GM18508 (cell line): ENCODE measurements at regions not wholly inside any gene's neighbourhood (a gene's known extent, or its start where the extent isn't known, plus 50 kb on each side); places are given as distances from the start of the nearest gene placed in this dataset.
"Not testable (repeated sequence)": the region's sequence is repeated elsewhere in the genome, so short reads cannot be mapped to it uniquely, and the experiment has no call there.

ENCODE experiments used
- ATAC-seq: cut with Tn5 transposase; IDR thresholded peaks from one replicate; pipeline ENCODE4 v1.9.1; 2021; ENCODE audit warnings: moderate number of reproducible peaks; ENCODE audit not compliant: insufficient read depth, unreplicated experiment

DNA sequence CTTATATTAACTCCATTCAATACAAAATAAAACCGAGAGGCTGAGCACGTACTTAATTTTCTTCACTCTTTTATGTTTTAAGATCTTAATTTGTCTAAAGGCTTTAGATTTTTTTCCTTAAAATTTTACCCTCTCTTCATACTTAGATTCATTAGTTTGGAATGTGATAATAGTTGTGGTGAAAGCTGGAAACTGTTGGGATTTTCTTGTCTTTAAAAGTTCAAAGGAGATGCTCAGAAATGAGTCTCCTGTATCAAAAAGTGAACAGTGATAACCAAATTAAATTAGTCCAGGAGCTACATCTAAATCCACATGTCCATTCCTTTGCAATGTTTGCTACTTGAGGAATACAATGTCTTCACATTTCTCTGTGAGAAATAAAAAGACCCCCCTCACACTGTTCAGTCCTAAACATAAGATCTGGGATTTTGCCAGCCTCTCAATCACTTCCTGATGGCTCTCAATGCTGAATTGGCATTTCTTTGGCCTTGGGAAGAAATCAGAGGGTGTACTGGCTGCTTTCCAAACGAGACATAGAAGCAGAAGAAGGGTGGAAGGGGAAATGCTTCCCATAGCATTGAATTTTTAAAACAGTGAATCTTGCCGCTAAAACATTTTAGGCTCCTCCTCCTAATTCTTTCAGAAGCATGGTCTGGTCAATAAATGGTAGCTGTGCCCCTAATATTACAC lies 245.0 kb downstream of the SHOX2 start:
- ATAC-seq = no peak

DNA sequence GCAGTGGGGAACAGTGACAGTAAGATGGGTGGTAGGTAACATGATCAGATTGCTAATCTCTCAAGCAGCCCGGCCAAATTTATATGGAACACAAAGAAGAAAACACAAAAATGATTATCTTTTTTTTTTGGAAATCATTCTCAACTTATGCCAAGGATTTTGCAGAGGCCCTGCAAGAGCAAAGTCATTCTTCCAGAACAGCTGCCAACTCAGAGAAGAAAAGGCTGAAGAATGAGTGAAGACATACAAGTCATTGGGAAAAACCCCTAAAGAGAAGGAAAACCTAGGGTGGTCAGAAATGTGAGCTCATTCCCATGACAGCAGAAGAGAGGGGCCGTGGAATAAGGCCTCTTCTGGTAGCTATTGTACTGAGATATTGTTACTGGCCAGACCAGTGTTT lies 246.7 kb downstream of the SHOX2 start:
- ATAC-seq = no peak

DNA sequence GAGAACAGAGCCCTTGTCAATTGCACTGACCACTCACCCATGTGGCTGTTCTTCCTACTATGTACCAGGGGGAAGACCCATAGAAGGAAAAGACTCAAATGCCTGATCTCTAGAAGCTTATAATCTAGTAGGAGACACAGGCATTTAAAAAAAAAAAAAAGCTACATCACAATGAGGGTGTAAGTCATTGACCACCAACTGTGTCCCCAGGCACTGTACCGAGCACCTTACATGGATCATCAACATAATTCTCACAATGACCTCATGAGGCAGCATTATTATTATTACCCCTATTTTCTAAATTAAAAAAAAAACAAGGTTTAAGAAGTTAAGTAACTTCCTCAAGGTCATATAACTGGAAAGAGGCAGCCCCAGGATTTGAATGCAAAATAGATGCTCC lies 247.4 kb downstream of the SHOX2 start:
- ATAC-seq = no peak

DNA sequence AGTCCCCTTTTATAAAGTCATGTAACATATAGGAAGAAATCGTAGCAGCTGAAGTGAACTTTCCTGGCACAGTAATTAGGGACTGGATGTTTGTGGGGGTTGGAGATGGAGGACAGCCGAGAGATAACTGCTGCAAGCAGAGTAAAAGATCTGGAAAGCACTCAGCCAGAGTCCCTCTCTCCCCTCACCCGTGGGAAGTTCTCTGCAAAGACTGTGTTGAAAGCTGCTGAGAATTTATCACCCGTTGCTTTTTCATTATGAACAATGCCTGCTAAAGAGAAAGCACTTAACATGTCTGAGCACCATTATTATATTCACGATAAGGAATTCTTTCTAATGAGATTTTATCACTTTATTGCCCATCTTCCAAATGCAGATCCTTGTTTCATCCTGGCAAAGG lies 248.8 kb downstream of the SHOX2 start:
- ATAC-seq = no peak

DNA sequence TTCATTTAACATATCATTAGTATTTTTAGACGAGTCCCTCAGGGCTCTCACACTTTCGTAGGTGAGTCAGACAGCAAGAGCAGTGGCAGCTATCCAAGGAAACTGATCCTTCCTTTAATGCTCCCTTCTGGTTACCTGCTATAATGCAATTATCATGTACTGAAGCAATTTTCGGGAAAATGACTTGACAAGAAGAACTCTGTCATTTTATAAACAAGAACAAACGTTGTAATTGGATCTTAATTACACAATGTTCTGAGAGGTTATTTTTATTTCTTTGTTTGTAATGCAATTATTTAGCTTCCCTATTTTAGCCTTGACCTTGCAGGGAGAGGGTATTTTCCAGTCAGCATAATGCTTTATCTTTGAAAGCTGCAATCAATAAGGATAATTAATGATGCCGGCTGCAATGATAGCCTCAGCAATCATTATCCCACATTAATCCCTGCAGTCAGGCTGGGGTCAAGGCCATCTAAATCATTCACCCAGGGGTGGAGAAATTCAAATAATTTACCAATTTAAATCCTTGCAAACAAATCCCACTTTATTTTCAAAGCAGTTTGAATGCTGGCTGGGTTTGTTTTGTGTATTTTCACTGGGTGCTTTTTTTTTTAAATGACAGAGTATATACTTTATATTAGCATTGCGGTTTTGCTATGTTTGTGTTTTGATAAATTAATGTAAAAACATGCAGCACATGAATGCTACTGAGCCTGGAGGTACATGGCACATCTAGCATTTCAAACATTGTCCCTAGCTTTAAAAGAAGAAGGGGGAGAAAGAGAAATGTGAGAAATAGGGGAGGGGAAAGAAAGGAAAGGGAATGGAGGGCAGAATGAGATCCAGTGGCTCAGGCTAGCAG lies 249.9 kb downstream of the SHOX2 start:
- no peak for ATAC-seq

DNA sequence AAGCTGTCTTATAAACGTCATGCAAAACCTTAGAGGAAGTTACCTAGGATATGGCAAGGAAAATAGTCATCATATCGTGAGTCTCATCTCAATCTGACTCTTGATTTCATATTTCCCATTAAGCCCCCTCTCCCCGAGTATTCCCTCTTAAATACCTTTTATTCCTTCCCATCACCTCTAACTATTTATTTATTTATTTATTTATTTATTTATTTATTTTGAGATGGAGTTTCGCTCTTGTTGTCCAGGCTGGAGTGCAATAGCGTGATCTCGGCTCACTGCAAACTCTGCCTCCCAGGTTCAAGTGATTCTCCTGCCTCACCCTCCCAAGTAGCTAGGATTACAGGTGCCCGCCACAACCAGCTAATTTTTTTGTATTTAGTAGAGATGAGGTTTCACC lies 260.4 kb downstream of the SHOX2 start:
- ATAC-seq = not testable (repeated sequence)

DNA sequence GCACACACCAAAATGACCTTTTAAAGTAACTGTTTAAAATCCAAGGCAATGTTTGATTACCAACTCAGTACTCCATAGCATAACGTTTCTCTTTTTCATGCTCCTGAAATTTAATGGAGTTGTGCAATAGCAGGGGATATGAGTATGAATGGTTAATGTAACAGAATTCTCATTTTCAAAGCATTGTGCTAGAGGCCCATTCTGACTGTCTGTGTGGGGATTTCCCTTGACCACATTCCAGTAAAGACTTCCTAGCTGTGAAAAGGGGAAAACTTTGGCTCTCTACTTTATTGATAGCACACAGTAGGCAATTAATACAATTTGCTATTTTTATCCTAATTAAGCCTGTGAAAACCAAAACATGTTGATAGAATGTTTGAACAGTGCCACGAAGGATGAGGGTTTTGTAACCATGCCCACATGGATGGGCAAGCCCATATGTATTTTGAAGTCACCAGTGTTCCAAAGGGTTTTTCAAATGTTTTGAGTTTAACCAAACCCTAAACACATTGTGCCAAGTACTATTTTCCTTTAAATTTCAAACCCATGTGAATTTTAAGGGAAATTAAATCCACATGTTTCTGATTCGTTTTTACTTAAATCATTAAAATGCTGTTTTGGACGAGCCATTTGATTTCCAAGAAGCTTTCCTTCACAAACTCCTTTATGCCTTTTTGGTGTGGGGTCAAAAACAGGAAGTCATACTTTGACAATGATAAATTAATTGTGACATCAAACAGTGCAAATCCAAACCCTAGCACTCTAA lies 261.2 kb downstream of the SHOX2 start:
- no peak for ATAC-seq

DNA sequence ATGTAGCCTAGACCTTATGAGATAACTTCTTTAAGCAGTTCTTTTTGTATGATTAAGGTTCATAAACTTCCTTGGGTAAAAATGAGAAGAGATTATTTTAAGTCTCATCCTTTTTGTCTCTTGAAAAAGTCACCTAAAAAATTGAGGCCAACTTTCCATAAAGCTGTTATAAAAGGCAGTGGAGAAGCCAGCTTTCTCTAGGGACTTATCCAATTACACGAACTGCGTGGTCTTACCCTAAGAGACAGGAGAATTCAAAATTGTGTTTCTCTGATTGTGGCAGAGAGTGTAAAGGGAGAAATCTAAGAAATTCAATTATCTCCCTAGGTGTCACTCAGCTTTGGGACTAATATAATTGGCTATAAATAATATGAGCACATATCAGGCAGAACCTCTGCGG lies 262.0 kb downstream of the SHOX2 start:
- no peak for ATAC-seq

DNA sequence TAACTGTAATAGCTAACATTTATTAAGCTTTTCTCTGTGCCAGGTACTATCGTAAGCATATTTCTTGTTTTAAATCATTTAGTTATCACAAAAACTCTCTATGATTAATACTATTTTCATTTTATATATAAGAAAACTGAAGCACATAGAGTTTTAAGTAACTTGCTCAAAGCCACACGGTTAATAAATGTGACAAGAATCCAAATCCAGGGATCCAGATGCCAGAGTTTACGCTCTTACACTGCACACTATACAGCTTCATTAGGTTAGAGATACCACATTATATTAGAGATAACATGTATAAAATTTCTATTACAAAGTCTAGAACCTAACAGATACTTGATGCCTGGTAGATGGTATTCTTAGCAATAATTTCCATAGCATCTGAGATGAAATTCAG lies 265.2 kb downstream of the SHOX2 start:
- ATAC-seq = no peak

DNA sequence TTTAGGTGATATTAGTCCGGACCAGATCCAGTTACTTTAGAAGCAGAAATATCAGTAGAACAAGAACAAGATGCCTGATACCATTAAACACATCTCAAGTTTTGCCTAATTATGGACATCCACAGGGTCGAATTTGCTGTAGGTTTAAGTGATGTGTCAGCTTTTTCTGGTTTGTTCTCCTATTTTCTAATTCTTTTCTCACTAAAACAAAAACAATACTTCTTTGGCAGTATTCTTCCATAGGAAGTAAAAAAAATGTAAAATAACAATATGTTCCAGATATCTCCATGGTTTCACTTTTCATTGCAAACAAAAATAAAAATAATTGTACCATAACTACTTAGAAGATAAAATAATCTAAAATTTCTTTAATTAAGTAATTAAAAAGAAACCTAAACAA lies 265.7 kb downstream of the SHOX2 start:
- no peak for ATAC-seq

DNA sequence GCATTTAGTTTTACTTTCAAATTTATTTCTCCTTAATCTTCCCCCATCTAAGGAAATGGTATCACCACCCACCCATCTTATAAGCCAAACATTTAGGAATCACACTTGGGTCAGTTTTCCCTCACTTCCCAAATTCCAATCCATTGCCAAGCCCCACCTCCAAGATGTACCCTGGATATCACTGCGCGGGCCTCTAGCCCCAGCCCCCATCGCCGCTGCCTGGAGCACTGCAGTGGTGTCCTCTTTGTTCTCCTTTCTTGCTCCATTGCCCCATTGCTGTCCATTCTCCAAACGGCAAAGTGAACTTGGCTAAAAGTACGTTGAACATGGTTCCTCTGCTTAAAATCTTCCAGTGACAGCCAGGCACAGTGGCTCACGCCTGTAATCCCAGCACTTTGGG lies 267.8 kb downstream of the SHOX2 start:
- no peak for ATAC-seq

DNA sequence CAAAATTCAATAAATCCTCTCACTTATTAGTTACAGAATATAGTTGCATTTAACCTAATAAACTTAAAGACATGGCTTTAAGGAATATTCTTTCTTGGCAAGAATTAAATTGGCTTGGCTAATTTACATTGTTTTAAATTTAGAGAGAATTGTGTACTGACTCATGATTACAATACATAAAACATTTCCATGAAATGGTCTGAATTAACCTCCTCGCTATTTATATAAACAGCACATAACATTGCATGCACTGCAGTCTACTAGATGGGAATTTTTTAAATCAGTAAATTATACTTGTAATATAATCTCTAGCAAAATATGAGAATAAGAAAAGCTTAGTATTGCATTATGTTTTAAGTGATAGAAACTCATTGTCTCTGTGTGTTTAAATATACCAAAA lies 268.9 kb downstream of the SHOX2 start:
- no peak for ATAC-seq

DNA sequence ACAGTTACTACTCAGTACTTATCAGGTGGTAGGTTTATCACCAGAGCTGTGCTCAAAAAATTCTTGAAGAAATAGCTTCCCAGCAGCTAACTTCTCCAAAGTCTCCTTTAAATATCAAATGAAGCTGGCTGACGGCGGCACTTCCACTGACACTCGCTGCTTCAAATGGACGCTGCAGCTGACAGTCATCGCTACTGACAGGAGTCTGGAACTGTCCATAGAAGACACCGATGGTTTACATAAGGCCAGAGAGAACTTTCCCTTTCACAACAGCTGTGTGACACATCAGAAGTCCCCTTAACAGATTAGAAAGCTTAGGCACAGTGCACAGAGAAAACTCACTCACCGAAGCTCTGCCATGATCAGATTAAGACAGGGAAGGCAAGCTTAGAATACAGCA lies 270.2 kb downstream of the SHOX2 start:
- ATAC-seq = no peak

DNA sequence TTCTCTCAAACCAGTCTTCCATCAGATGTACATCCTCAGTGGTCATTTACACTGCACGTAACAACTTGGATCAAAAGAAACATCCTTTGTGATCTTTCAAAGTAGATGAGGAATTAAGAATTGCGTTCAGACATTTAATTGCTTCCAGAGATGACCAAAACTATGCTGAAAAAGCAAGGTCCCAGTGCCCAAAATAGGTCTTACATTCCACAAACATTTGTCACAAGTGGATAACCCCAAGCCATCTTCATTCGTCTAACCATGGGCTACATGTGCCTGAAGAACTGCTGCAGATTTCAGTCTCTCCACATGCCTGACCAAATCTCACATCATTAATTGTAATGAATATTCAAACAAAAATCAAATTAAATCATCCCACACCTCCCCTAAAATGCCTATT lies 273.6 kb downstream of the SHOX2 start:
- ATAC-seq = no peak

DNA sequence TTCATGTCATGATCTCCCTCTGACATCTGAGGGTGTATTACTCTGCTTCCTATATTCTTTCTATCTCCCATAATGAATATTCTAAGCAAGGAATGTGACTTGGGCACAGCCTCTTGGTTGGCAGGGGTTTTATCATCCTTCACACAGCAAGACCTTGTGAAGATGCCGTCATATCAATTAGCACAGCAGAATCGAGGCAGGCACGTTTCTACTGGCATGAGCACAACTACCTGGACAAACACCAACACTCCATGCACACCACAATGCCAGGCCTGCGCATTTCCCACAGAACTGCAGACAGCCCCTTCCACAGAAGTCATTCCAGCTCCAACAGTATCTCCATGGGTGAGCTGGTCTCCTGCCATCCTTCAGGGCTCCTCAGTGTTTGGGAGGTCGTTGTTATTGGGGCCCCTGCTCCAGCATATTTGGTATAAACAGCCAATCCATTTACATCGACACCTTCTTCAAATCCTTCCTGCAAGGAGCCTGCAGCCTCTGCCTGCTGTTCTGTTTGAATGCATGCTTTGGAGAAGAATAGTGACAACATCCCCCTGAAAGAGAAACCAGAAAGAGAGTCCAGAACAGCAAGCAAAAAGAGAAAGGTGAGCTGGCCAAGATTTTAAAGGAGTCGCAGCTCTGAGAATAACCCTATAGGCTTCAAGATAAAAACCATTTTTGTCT lies 275.5 kb downstream of the SHOX2 start:
- ATAC-seq = no peak

DNA sequence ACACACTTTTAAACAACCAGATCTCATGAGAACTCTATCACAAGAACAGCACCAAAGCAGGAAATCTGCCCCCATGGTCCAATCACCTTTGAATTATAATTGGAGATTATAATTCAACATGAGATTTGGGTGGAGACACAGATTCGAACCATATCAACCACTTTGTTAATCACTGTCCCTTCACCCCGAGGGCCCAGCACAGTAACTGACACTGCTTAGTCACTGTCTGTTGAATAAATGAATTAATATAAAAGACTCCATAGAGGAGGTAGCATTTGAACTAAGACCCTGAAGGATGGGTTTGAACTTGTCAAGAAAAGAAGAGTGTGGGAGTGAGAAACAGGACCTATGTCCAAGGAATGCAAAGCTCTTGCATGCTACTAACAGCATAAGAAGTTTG lies 276.4 kb downstream of the SHOX2 start:
- ATAC-seq = no peak

DNA sequence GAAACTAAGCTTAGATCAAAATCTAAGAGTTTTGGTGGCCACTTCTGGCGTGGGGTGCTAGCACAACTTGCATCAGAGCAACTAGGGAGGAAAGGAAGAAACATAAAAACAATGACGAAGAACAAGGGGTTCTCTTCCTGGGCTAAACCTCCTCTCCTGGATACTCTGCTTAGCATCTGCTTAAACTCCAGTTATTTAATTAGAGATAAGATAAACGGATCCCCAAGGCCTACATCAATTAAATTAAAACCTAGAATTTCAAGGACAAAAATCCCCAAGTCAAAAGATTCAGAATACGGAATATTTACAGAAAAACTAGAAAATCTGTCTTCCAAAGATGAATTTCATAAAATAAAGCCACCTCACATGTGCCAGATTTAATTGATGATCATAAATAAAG lies 281.9 kb downstream of the SHOX2 start:
- no peak for ATAC-seq

DNA sequence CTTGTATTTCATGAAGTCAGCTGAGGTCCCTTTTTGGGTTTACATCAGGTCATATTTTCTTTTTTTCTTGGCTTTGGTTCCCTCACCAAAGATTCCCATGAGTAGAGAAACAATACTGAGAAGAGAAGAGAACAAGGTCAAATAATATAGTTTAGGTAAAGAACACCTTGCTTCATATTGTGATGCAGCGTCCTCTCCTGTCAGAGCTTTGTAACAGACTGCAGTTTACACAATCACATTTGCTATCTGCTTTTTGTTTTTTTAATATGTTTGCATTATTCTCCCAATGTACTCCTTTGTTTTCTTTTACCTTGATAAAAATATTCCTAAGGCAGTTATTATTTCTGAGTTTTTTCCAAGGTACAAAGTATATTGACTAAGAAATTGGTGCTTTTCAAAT lies 283.2 kb downstream of the SHOX2 start:
- ATAC-seq = no peak

DNA sequence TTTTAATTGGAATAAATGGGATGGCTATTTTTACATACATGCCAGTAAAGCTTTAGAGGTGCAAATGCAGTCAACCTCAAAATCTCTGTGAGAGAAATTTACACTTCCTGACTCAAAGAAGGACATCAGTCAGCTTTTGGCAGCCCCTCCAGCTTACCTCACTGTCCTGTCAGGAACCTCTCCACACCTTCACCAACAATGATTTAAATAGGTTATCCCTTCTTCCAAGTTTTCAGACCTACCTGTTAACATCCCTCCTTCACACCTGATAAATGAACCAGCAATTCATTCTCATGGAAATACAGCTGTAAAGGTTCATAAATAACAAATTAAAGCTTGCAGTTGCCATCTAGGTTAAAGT lies 286.1 kb downstream of the SHOX2 start:
- ATAC-seq = no peak

DNA sequence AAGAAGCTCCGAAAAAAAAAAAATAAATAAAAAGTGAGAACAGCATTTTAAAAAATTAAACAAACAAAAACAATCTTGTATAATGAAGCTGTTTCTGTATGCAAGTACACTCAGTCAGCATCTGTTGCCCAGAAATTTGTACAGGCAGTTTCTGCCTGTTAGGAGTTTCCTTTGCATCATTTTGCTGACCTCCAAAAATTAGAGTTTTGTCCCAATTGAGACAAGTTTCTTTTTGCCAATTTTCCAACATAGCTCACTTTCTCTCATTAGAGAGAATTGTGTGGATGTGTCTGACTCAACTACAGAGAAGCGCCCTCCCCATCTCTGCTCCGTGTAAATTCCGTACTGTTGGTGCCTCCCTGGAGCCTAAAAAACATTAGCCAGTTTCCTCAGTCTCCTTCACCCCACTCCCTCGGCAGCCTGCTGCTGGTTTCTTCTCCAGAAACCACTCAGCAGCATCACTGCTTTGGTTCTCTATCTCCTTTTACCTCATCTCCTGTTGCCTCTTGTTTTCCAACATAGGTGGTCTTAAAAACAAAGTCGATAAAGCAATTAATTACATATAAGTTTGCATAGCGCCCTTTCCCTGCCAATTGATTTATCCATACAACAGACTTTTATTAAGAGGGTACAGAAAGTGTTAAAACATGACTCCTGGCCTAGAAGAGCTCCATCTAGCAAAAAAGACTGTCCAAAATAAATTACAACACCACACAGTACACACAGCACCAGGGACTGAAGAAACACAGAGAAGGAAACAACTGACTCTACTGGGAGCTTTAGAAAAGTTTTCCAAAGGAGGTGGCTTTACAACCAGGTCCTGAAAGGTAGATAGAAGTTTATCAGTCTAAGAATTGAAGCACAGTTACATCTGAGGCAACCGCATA lies 286.7 kb downstream of the SHOX2 start:
- no peak for ATAC-seq
